Stimulated activated CD4-positive, alpha-beta T cell treated with anti-CD3 and anti-CD28 coated beads, Interleukin-2, amount 100 ng/mL, for 4 hours (primary cell): ENCODE measurements at regions not wholly inside any gene's neighbourhood (a gene's known extent, or its start where the extent isn't known, plus 50 kb on each side); places are given as distances from the start of the nearest gene placed in this dataset.
"Not testable (repeated sequence)": the region's sequence is repeated elsewhere in the genome, so short reads cannot be mapped to it uniquely, and the experiment has no call there.

Experiments
- DNase-seq: peaks from one replicate; pipeline ENCODE4 v3.0.0-alpha.2; 2020; ENCODE audit warnings: low read depth

GRCh38 chr13:31518645-31519044, 220.7 kb upstream of the RXFP2 start:
- DNase-seq, result no peak

GRCh38 chr13:31521435-31521834, 217.9 kb upstream of the RXFP2 start:
- no peak for DNase-seq

- DNase-seq, result no peak
Observed at GRCh38 chr13:31522396-31522795, 216.9 kb upstream of the RXFP2 start.

- no peak for DNase-seq
Observed at GRCh38 chr13:31528176-31528575, 211.2 kb upstream of the RXFP2 start.

- no peak for DNase-seq
Observed at GRCh38 chr13:31528758-31529157, 210.6 kb upstream of the RXFP2 start.

GRCh38 chr13:31530922-31531321, 208.4 kb upstream of the RXFP2 start:
- no peak for DNase-seq

- no peak for DNase-seq
Observed at GRCh38 chr13:31537052-31537451, 202.3 kb upstream of the RXFP2 start.

GRCh38 chr13:31538067-31539042, 201.0 kb upstream of the RXFP2 start:
- DNase-seq, result no peak

- no peak for DNase-seq
Observed at GRCh38 chr13:31540281-31540680, 199.0 kb upstream of the RXFP2 start.

GRCh38 chr13:31543190-31543589, 196.1 kb upstream of the RXFP2 start:
- no peak for DNase-seq

GRCh38 chr13:31545616-31546015, 193.7 kb upstream of the RXFP2 start:
- no peak for DNase-seq

GRCh38 chr13:31556376-31556775, 182.9 kb upstream of the RXFP2 start:
- no peak for DNase-seq

GRCh38 chr13:31584221-31584620, 155.1 kb upstream of the RXFP2 start:
- not testable (repeated sequence) for DNase-seq

GRCh38 chr13:31587698-31588266, 151.5 kb upstream of the RXFP2 start:
- no peak for DNase-seq

- no peak for DNase-seq
Observed at GRCh38 chr13:31588316-31588715, 151.0 kb upstream of the RXFP2 start.

- no peak for DNase-seq
Observed at GRCh38 chr13:31588893-31589292, 150.4 kb upstream of the RXFP2 start.

GRCh38 chr13:31591642-31592233, 147.6 kb upstream of the RXFP2 start:
- DNase-seq, result no peak

GRCh38 chr13:31594056-31594455, 145.3 kb upstream of the RXFP2 start:
- DNase-seq, result no peak

- no peak for DNase-seq
Observed at GRCh38 chr13:31595563-31595962, 143.8 kb upstream of the RXFP2 start.

GRCh38 chr13:31598990-31599389, 140.3 kb upstream of the RXFP2 start:
- no peak for DNase-seq

GRCh38 chr13:31605076-31605860, 134.1 kb upstream of the RXFP2 start:
- DNase-seq, result no peak

GRCh38 chr13:31607531-31607930, 131.8 kb upstream of the RXFP2 start:
- DNase-seq, result not testable (repeated sequence)
